ENCODE measurements at regions not wholly inside any gene's neighbourhood (a gene's known extent, or its start where the extent isn't known, plus 50 kb on each side); places are given as distances from the start of the nearest gene placed in this dataset.

DNA sequence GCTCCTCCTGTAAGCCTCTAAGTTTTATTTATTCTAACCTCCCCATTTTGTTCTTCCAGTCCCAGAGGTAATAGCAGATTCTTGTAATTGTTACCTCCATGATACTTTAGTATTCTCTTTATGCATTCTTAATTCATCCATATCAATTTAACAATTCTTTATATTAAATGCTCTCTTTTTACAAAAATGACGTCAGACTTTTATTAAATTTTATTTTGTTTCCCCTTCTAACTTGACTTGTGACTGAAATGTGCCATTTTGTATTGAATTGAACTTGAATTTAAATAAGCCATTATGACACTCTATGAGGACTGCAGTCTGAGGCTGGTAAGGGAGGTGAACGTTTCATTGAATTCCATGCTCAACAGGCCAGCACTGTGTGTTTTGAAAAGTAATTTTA lies 60.0 kb upstream of the NUDT10 start:
- Histone ChIP-seq H3K9ac (ENCODE audit: low read depth in 1 of 2, low read length in 2 of 2) (no peak overlapping the region), H3K4me3 (ENCODE audit: low read depth in 1 of 3, low read length in 3 of 3) (no peak overlapping the region), H3K27me3 (ENCODE audit: control insufficient read depth in 4 of 4, insufficient read depth in 4 of 4, low read length in 3 of 4) (peaks cover 0 to 2% (median 0%) of the 10 kb centered on the region in 4 donors), H3K36me3 (ENCODE audit: control insufficient read depth in 4 of 4, insufficient read depth in 3 of 4, low read depth in 1 of 4, low read length in 3 of 4) (no peaks in the 10 kb centered on the region), H3K4me1 (ENCODE audit: control insufficient read depth in 4 of 4, insufficient read depth in 4 of 4, low read length in 3 of 4) (no peaks in the 10 kb centered on the region), H3K27ac (ENCODE audit: low read depth in 1 of 2, low read length in 2 of 2) (no peak overlapping the region), H3K9me3 (ENCODE audit: control insufficient read depth in 4 of 4, low read length in 3 of 4) (no peaks in the 10 kb centered on the region)
- TF ChIP-seq HNF4G (IDR thresholded peaks at IDR 0.05): no peak
- no peak for TF ChIP-seq RAD21 (IDR thresholded peaks at IDR 0.05)
- no peak for TF ChIP-seq FOXA1 (IDR thresholded peaks at IDR 0.05)
- TF ChIP-seq HNF4A (conservative IDR thresholded peaks at IDR 0.05): no peak
- TF ChIP-seq, protein P1, sequence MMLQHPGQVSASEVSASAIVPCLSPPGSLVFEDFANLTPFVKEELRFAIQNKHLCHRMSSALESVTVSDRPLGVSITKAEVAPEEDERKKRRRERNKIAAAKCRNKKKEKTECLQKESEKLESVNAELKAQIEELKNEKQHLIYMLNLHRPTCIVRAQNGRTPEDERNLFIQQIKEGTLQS (IDR thresholded peaks at IDR 0.05): no peak
- TF ChIP-seq FOXA2 (IDR thresholded peaks at IDR 0.05): no peak
- no peak for TF ChIP-seq EGR1 (IDR thresholded peaks at IDR 0.05; ENCODE audit: low read depth in 2 of 2)
- TF ChIP-seq RXRA (IDR thresholded peaks at IDR 0.05): no peak
- TF ChIP-seq GABPA (IDR thresholded peaks at IDR 0.05 in 1 of 2, conservative IDR thresholded peaks at IDR 0.05 in 1 of 2): no peak
- no peak for TF ChIP-seq TAF1 (conservative IDR thresholded peaks at IDR 0.05)
- TF ChIP-seq, protein P2, sequence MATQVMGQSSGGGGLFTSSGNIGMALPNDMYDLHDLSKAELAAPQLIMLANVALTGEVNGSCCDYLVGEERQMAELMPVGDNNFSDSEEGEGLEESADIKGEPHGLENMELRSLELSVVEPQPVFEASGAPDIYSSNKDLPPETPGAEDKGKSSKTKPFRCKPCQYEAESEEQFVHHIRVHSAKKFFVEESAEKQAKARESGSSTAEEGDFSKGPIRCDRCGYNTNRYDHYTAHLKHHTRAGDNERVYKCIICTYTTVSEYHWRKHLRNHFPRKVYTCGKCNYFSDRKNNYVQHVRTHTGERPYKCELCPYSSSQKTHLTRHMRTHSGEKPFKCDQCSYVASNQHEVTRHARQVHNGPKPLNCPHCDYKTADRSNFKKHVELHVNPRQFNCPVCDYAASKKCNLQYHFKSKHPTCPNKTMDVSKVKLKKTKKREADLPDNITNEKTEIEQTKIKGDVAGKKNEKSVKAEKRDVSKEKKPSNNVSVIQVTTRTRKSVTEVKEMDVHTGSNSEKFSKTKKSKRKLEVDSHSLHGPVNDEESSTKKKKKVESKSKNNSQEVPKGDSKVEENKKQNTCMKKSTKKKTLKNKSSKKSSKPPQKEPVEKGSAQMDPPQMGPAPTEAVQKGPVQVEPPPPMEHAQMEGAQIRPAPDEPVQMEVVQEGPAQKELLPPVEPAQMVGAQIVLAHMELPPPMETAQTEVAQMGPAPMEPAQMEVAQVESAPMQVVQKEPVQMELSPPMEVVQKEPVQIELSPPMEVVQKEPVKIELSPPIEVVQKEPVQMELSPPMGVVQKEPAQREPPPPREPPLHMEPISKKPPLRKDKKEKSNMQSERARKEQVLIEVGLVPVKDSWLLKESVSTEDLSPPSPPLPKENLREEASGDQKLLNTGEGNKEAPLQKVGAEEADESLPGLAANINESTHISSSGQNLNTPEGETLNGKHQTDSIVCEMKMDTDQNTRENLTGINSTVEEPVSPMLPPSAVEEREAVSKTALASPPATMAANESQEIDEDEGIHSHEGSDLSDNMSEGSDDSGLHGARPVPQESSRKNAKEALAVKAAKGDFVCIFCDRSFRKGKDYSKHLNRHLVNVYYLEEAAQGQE (IDR thresholded peaks at IDR 0.05): no peak
- TF ChIP-seq JUND (IDR thresholded peaks at IDR 0.05): no peak
- TF ChIP-seq, protein P3, sequence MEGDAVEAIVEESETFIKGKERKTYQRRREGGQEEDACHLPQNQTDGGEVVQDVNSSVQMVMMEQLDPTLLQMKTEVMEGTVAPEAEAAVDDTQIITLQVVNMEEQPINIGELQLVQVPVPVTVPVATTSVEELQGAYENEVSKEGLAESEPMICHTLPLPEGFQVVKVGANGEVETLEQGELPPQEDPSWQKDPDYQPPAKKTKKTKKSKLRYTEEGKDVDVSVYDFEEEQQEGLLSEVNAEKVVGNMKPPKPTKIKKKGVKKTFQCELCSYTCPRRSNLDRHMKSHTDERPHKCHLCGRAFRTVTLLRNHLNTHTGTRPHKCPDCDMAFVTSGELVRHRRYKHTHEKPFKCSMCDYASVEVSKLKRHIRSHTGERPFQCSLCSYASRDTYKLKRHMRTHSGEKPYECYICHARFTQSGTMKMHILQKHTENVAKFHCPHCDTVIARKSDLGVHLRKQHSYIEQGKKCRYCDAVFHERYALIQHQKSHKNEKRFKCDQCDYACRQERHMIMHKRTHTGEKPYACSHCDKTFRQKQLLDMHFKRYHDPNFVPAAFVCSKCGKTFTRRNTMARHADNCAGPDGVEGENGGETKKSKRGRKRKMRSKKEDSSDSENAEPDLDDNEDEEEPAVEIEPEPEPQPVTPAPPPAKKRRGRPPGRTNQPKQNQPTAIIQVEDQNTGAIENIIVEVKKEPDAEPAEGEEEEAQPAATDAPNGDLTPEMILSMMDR (IDR thresholded peaks at IDR 0.05; ENCODE audit: low read depth, low read length, missing input control): no peak
- TF ChIP-seq YY1 (IDR thresholded peaks at IDR 0.05): no peak
- no peak for TF ChIP-seq NR2F2 (IDR thresholded peaks at IDR 0.05)
- no peak for TF ChIP-seq SP1 (IDR thresholded peaks at IDR 0.05)
- TF ChIP-seq, protein P4, sequence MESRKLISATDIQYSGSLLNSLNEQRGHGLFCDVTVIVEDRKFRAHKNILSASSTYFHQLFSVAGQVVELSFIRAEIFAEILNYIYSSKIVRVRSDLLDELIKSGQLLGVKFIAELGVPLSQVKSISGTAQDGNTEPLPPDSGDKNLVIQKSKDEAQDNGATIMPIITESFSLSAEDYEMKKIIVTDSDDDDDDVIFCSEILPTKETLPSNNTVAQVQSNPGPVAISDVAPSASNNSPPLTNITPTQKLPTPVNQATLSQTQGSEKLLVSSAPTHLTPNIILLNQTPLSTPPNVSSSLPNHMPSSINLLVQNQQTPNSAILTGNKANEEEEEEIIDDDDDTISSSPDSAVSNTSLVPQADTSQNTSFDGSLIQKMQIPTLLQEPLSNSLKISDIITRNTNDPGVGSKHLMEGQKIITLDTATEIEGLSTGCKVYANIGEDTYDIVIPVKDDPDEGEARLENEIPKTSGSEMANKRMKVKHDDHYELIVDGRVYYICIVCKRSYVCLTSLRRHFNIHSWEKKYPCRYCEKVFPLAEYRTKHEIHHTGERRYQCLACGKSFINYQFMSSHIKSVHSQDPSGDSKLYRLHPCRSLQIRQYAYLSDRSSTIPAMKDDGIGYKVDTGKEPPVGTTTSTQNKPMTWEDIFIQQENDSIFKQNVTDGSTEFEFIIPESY (IDR thresholded peaks at IDR 0.05): no peak
- TF ChIP-seq, protein P5, sequence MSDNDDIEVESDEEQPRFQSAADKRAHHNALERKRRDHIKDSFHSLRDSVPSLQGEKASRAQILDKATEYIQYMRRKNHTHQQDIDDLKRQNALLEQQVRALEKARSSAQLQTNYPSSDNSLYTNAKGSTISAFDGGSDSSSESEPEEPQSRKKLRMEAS (IDR thresholded peaks at IDR 0.05): no peak
- WGBS: 64% methylated on average over 2 of the region's 2 CpGs
- DNase-seq (ENCODE audit: low spot score): no peak
